ENCODE measurements at regions not wholly inside any gene's neighbourhood (a gene's known extent, or its start where the extent isn't known, plus 50 kb on each side); places are given as distances from the start of the nearest gene placed in this dataset.

GRCh38 chr20:62566771-62567170 lies 75.5 kb upstream of the SLCO4A1 start:
- TF ChIP-seq CTCF (IDR thresholded peaks at IDR 0.05) (no peak), POLR2AphosphoS5 (IDR thresholded peaks at IDR 0.05) (no peak), POLR2A (IDR thresholded peaks at IDR 0.05) (no peak)
